Body of pancreas (tissue), 4 donors: ENCODE measurements at regions not wholly inside any gene's neighbourhood (a gene's known extent, or its start where the extent isn't known, plus 50 kb on each side); places are given as distances from the start of the nearest gene placed in this dataset.

Source experiments
- ATAC-seq: fragments of 150-250 bp; one replicate; pipeline ENCODE4 v1.9.1; 2016
- DNase-seq, 4 donors: peaks; one replicate each; pipeline ENCODE4 v3.0.0-alpha.2; 2019
- H3K27ac ChIP-seq, 4 donors: fragments of 200-600 bp; sonication (generic); 1 replicate in 3 of 4; 2 replicates in 1 of 4; pipeline versions ENCODE4 v1.5.1 to v1.6.1; 2016 to 2019; ENCODE audit warnings: mild to moderate bottlenecking in 1 of 4, mixed read lengths in 1 of 4, moderate library complexity in 1 of 4
- H3K27me3 ChIP-seq, 2 donors: fragments of 200-600 bp; sonication (generic); one replicate each; pipeline ENCODE4 v1.6.0; 2016; ENCODE audit warnings: mild to moderate bottlenecking in 1 of 2
- H3K36me3 ChIP-seq, 2 donors: fragments of 200-600 bp; sonication (generic); replicated peaks in 1 of 2; 2 replicates each; pipeline ENCODE4 v1.5.1; 2016; ENCODE audit warnings: low read depth in 2 of 2; ENCODE audit not compliant: insufficient read depth in 1 of 2
- H3K4me1 ChIP-seq: fragments of 200-600 bp; sonication (generic); one replicate; pipeline ENCODE4 v1.6.0; 2016
- H3K4me3 ChIP-seq, 2 donors: fragments of 200-600 bp; sonication (generic); 1 replicate in 1 of 2; 2 replicates in 1 of 2; pipeline ENCODE4 v1.5.1; 2016 to 2019
- H3K9me3 ChIP-seq, 3 donors: fragments of 200-600 bp; sonication (generic); 1 replicate in 2 of 3; 2 replicates in 1 of 3; pipeline ENCODE4 v1.5.1; 2016
- CTCF ChIP-seq, 7 experiments: fragments of 450-650 bp in 4 of 7; fragments of 200-600 bp in 3 of 7; sonication (generic) in 3 of 7; IDR thresholded peaks; one replicate each; pipeline ENCODE4 v1.5.1; 2016 to 2019; ENCODE audit warnings: antibody characterized with exemption in 7 of 7
- POLR2A ChIP-seq, 3 donors: fragments of 450-650 bp; IDR thresholded peaks; one replicate each; pipeline ENCODE4 v1.6.1; 2016; ENCODE audit warnings: antibody characterized with exemption in 3 of 3, mild to moderate bottlenecking in 2 of 3
- WGBS, 2 donors: methylation state at CpG; one replicate each; pipeline ENCODE4 v1.1.5; 2017; 5-methylcytosine and 5-hydroxymethylcytosine counted together
- intact Hi-C: fragments of 100-400 bp; cut with DNase I; formaldehyde crosslinking; loops from one replicate; pipeline ENCODE4 v1.15.1; 2023

GRCh38 chrY:19502169-19503091, 242.1 kb downstream of the KDM5D start:
- H3K4me3 ChIP-seq: no peak overlapping the region
- no peaks in the 10 kb centered on the region for H3K27me3 ChIP-seq
- no peak for TF ChIP-seq POLR2A (IDR thresholded peaks at IDR 0.05)
- TF ChIP-seq CTCF (IDR thresholded peaks at IDR 0.05): no peak
- H3K4me1 ChIP-seq: no peaks in the 10 kb centered on the region
- WGBS, 2 donors: 18 to 38% methylated on average over 14 to 33 of the region's 40 CpGs
- no peaks in the 10 kb centered on the region for H3K9me3 ChIP-seq
- DNase-seq: no peak
- intact Hi-C loops: no loop called here
- no peaks in the 10 kb centered on the region for H3K36me3 ChIP-seq
- ATAC-seq: no peak
- no peak overlapping the region for H3K27ac ChIP-seq

- H3K4me1 ChIP-seq: no peaks in the 10 kb centered on the region
- no peaks in the 10 kb centered on the region for H3K27me3 ChIP-seq
- H3K27ac ChIP-seq: no peak overlapping the region
- no peak for TF ChIP-seq POLR2A (IDR thresholded peaks at IDR 0.05)
- DNase-seq (no peak), ATAC-seq (no peak)
- no peaks in the 10 kb centered on the region for H3K9me3 ChIP-seq
- H3K4me3 ChIP-seq: no peak overlapping the region
- intact Hi-C loops: no loop called here
- H3K36me3 ChIP-seq: no peaks in the 10 kb centered on the region
- 34 to 63% methylated on average over 3 to 5 of the region's 5 CpGs for WGBS, 2 donors
Measured at GRCh38 chrY:19498556-19498955, 246.0 kb downstream of the KDM5D start.

GRCh38 chrY:19487494-19487893, 257.0 kb downstream of the KDM5D start:
- DNase-seq: no peak
- no peak for ATAC-seq
- WGBS, 2 donors: 38 to 66% methylated on average over 3 of the region's 3 CpGs

GRCh38 chrY:19484997-19485396, 259.5 kb downstream of the KDM5D start:
- H3K9me3 ChIP-seq: no peaks in the 10 kb centered on the region
- TF ChIP-seq POLR2A (IDR thresholded peaks at IDR 0.05) (no peak), CTCF (IDR thresholded peaks at IDR 0.05) (no peak)
- intact Hi-C loops: no loop called here
- DNase-seq (no peak), ATAC-seq (no peak)
- no peaks in the 10 kb centered on the region for H3K36me3 ChIP-seq
- no peaks in the 10 kb centered on the region for H3K4me1 ChIP-seq
- H3K27ac ChIP-seq: no peak overlapping the region
- H3K4me3 ChIP-seq: no peak overlapping the region
- no peaks in the 10 kb centered on the region for H3K27me3 ChIP-seq
- 55 to 68% methylated on average over 2 of the region's 2 CpGs for WGBS, 2 donors

More at GRCh38 chrY:19487494-19487893, 257.0 kb downstream of the KDM5D start:
- Histone ChIP-seq H3K27me3 (no peaks in the 10 kb centered on the region), H3K36me3 (no peaks in the 10 kb centered on the region), H3K9me3 (no peaks in the 10 kb centered on the region), H3K27ac (no peak overlapping the region), H3K4me3 (no peak overlapping the region), H3K4me1 (no peaks in the 10 kb centered on the region)
- intact Hi-C loops: no loop called here
- no peak for TF ChIP-seq CTCF (IDR thresholded peaks at IDR 0.05)
- TF ChIP-seq POLR2A (IDR thresholded peaks at IDR 0.05): no peak

GRCh38 chrY:19479141-19479540, 265.4 kb downstream of the KDM5D start:
- no peaks in the 10 kb centered on the region for H3K9me3 ChIP-seq
- no peak overlapping the region for H3K27ac ChIP-seq

More at GRCh38 chrY:19479141-19479540, 265.4 kb downstream of the KDM5D start:
- Histone ChIP-seq H3K27me3 (no peaks in the 10 kb centered on the region), H3K4me3 (no peak overlapping the region), H3K4me1 (no peaks in the 10 kb centered on the region), H3K36me3 (no peaks in the 10 kb centered on the region)
- intact Hi-C loops: no loop called here
- DNase-seq (no peak), ATAC-seq (no peak)
- no peak for TF ChIP-seq CTCF (IDR thresholded peaks at IDR 0.05)
- no peak for TF ChIP-seq POLR2A (IDR thresholded peaks at IDR 0.05)
